Uterus (tissue), 2 donors: ENCODE measurements at regions not wholly inside any gene's neighbourhood (a gene's known extent, or its start where the extent isn't known, plus 50 kb on each side); places are given as distances from the start of the nearest gene placed in this dataset.

Experiments
- CTCF ChIP-seq, 4 experiments: fragments of 200-600 bp in 2 of 4; fragments of 450-650 bp in 2 of 4; sonication (generic) in 2 of 4; IDR thresholded peaks; one replicate each; pipeline ENCODE4 v1.5.1; 2016 to 2019; ENCODE audit warnings: antibody characterized with exemption in 4 of 4, mild to moderate bottlenecking in 2 of 4, moderate library complexity in 1 of 4
- POLR2A ChIP-seq, 2 donors: fragments of 450-650 bp; IDR thresholded peaks; one replicate each; pipeline ENCODE4 v1.6.1; 2016; ENCODE audit warnings: antibody characterized with exemption in 2 of 2, mild to moderate bottlenecking in 1 of 2, moderate library complexity in 1 of 2

GRCh38 chr6:77131426-77131825 lies 331.9 kb downstream of the HTR1B start:
- TF ChIP-seq CTCF (IDR thresholded peaks at IDR 0.05), result no peak
- no peak for TF ChIP-seq POLR2A (IDR thresholded peaks at IDR 0.05)
